ENCODE measurements at regions not wholly inside any gene's neighbourhood (a gene's known extent, or its start where the extent isn't known, plus 50 kb on each side); places are given as distances from the start of the nearest gene placed in this dataset.
A peak's percentile ranks its signal among the peaks of the same experiment; 100 is the strongest.

DNA sequence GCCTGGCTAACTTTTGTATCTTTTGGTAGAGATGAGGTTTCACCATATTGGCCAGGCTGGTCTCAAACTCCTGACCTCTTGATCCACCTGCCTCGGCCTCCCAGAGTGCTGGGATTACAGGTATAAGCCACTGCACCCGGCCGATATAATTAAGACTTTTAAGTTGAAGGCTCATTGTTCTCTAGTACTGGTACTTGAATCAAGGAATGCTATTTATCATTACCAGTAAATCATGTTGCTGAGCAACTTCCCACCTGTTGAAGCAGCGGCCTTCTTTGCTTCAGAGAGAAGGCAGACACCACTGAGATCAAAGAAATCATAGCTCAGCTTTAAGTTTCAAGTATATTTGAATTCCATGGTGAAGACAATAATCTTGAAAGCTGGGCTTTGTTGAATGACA, 58.8 kb upstream of the TMEM163 start (continued):
- TF ChIP-seq, protein P1, sequence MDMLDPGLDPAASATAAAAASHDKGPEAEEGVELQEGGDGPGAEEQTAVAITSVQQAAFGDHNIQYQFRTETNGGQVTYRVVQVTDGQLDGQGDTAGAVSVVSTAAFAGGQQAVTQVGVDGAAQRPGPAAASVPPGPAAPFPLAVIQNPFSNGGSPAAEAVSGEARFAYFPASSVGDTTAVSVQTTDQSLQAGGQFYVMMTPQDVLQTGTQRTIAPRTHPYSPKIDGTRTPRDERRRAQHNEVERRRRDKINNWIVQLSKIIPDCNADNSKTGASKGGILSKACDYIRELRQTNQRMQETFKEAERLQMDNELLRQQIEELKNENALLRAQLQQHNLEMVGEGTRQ (IDR thresholded peaks at IDR 0.05; ENCODE audit: low read depth, low read length), result no peak
- TF ChIP-seq, protein P1 (CRISPR knock-in tag; IDR thresholded peaks at IDR 0.05; ENCODE audit: borderline replicate concordance), result no peak
- no peak for TF ChIP-seq ZNF761 (CRISPR knock-in tag; conservative IDR thresholded peaks at IDR 0.05)
- TF ChIP-seq TFDP1 (CRISPR knock-in tag; IDR thresholded peaks at IDR 0.05; ENCODE audit: borderline replicate concordance), result no peak
- no peak for TF ChIP-seq RARG (CRISPR knock-in tag; IDR thresholded peaks at IDR 0.05; ENCODE audit: low read depth)

DNA sequence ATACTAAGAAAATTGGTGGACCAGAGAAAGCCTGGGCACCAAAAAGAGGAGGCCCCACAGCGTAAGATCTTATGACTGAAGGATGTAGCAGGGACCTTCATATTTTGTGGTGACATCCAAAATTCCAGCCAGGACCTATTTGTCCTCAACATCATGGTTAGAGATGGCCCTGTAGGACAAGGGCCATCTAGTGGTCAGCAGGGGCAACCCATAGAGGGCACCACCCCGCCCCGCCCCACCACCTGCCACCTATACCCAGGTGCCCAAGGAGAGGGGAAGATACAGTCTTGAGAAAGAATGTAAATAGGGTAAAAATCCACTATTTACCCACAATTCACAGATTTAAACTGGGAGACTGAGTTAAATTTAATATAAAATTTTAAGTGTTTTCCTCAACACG, 59.6 kb upstream of the TMEM163 start:
- H3K4me1 ChIP-seq (ENCODE audit: insufficient read depth, low read length), result no peaks in the 10 kb centered on the region
- no TSS peak for BruUV-seq (replicated peaks)
- intact Hi-C loops (cut with micrococcal nuclease; ENCODE audit: unreplicated experiment), result loop anchor here (1.0 to 10.0 kb wide), 2 partner anchors 312 to 894 kb away; no protein-coding TSS in a partner anchor
- no peaks in the 10 kb centered on the region; a peak in 2 of 5 replicates for H3K27me3 ChIP-seq (ENCODE audit: control insufficient read depth in 1 of 2, insufficient read depth in 2 of 2, low read length in 2 of 2)
- no peaks in the 10 kb centered on the region for H3K79me2 ChIP-seq (ENCODE audit: insufficient read depth, low read length)
- ATAC-seq (peak; percentile 92), FAIRE-seq (peak; percentile 34), DNase-seq (ENCODE audit: low spot score) (peak; percentile 13)
- 33% methylated on average over 4 of the region's 4 CpGs for WGBS (ENCODE audit: low lambda C conversion rate)
- ChIA-PET POLR2A (no interaction called here), CTCF (ENCODE audit: low intra/inter-chr PET ratio, low total read pairs) (interaction anchor here (2.0 kb wide), 1 partner anchor 317 kb away, joined by 7 read pairs; no protein-coding TSS in a partner anchor)
- H3K4me3 ChIP-seq (replicated peaks in 1 of 3; ENCODE audit: insufficient read depth in 1 of 3, low read depth in 2 of 3, low read length in 3 of 3), result no peak overlapping the region
- H3K9me3 ChIP-seq (ENCODE audit: low read length), result no peaks in the 10 kb centered on the region
- H3K27ac ChIP-seq (ENCODE audit: extremely low read length, insufficient read depth, low read length), result no peak overlapping the region
- H3K36me3 ChIP-seq (replicated peaks in 1 of 2; ENCODE audit: control insufficient read depth in 1 of 2, insufficient read depth in 2 of 2, low read length in 2 of 2), result no peaks in the 10 kb centered on the region
- H4K20me1 ChIP-seq (ENCODE audit: insufficient read depth, low read length), result no peaks in the 10 kb centered on the region
- H2AFZ ChIP-seq (ENCODE audit: low read length), result no peak overlapping the region
- H3K9ac ChIP-seq (ENCODE audit: insufficient read depth, low read depth, low read length), result no peak overlapping the region
- H3K4me2 ChIP-seq (ENCODE audit: low read depth, low read length), result no peak overlapping the region
- in situ Hi-C loops (cut with HindIII; ENCODE audit: extremely low pct_ligation_motif_present, low pct_unique_long_range_greater_than_20kb), result no loop called here
- TF ChIP-seq XRCC5 (optimal IDR thresholded peaks at IDR 0.05; ENCODE audit: low read length), result peak; percentile 48
- peak; percentile 53 for TF ChIP-seq STAG1 (CRISPR knock-in tag; IDR thresholded peaks at IDR 0.05)
- TF ChIP-seq CTCF (CRISPR knock-in tag; IDR thresholded peaks at IDR 0.05), result peak; percentile 69
- peak; percentile 37; the same call in 1 of the 2 replicates for TF ChIP-seq SMC3 (IDR thresholded peaks at IDR 0.05; ENCODE audit: low read length)
- no peak for TF ChIP-seq POLR2A (IDR thresholded peaks at IDR 0.05; ENCODE audit: insufficient read depth in 1 of 2, low read depth in 2 of 2, low read length in 2 of 2)
- no peak for TF ChIP-seq ZNF260 (CRISPR knock-in tag; IDR thresholded peaks at IDR 0.05; ENCODE audit: borderline replicate concordance, low read depth)
